Nephron (organoid): ENCODE measurements at regions not wholly inside any gene's neighbourhood (a gene's known extent, or its start where the extent isn't known, plus 50 kb on each side); places are given as distances from the start of the nearest gene placed in this dataset.

Experiments
- H3K27ac Mint-ChIP-seq, 3 experiments: 2 replicates each; pipeline ENCODE4 v1.8.0; 2020; ENCODE audit warnings: mixed read lengths in 3 of 3, mild to moderate bottlenecking in 2 of 3, moderate library complexity in 1 of 3
- H3K27me3 Mint-ChIP-seq: 2 replicates; pipeline ENCODE4 v1.8.0; 2021; ENCODE audit warnings: low read depth, mild to moderate bottlenecking, moderate library complexity, mixed read lengths
- H3K36me3 Mint-ChIP-seq: 2 replicates; pipeline ENCODE4 v1.8.0; 2020; ENCODE audit warnings: low read depth, mixed read lengths
- H3K4me1 Mint-ChIP-seq: 2 replicates; pipeline ENCODE4 v1.8.0; 2020; ENCODE audit warnings: mixed read lengths
- H3K4me3 Mint-ChIP-seq, 3 experiments: 2 replicates each; pipeline ENCODE4 v1.8.0; 2020; ENCODE audit warnings: mild to moderate bottlenecking in 3 of 3, mixed read lengths in 3 of 3, moderate library complexity in 2 of 3
- H3K9me3 Mint-ChIP-seq: 2 replicates; pipeline ENCODE4 v1.8.0; 2020; ENCODE audit warnings: mixed read lengths
- CTCF ChIP-seq, 3 experiments: fragments of 200-600 bp; sonication (generic); IDR thresholded peaks; one replicate each; pipeline ENCODE4 v1.5.0; 2021; ENCODE audit warnings: antibody characterized with exemption in 3 of 3; ENCODE audit not compliant: unreplicated experiment in 3 of 3

- peaks cover 29% of the 10 kb centered on the region for H3K4me1 Mint-ChIP-seq
- no peak overlapping the region for H3K4me3 Mint-ChIP-seq
- H3K27me3 Mint-ChIP-seq = peaks cover 17% of the 10 kb centered on the region
- TF ChIP-seq CTCF (IDR thresholded peaks at IDR 0.05; ENCODE audit: unreplicated experiment in 3 of 3) = no peak
- H3K27ac Mint-ChIP-seq = peak overlapping the region; percentile 56 to 91 (median 62)
- peaks cover 9% of the 10 kb centered on the region for H3K9me3 Mint-ChIP-seq
- peaks cover 4% of the 10 kb centered on the region for H3K36me3 Mint-ChIP-seq
Measured at GRCh38 chr10:35890676-35891495, 248.8 kb upstream of the FZD8 start.

- H3K36me3 Mint-ChIP-seq = peaks cover 4% of the 10 kb centered on the region
- peaks cover 27% of the 10 kb centered on the region for H3K4me1 Mint-ChIP-seq
- no peak for TF ChIP-seq CTCF (IDR thresholded peaks at IDR 0.05; ENCODE audit: unreplicated experiment in 3 of 3)
- H3K27me3 Mint-ChIP-seq = peaks cover 18% of the 10 kb centered on the region
- H3K27ac Mint-ChIP-seq = peak overlapping the region; percentile 56 to 91 (median 62)
- peak overlapping the region in 1 of 3 experiments; percentile 9 for H3K4me3 Mint-ChIP-seq
- peaks cover 9% of the 10 kb centered on the region for H3K9me3 Mint-ChIP-seq
Measured at GRCh38 chr10:35889971-35890675, 248.0 kb upstream of the FZD8 start.

- Mint-ChIP-seq H3K27me3 (peaks cover 27% of the 10 kb centered on the region), H3K27ac (peak overlapping the region; percentile 56 to 91 (median 62)), H3K9me3 (peaks cover 6% of the 10 kb centered on the region), H3K4me1 (peaks cover 27% of the 10 kb centered on the region), H3K4me3 (no peak overlapping the region), H3K36me3 (no peaks in the 10 kb centered on the region)
- no peak for TF ChIP-seq CTCF (IDR thresholded peaks at IDR 0.05; ENCODE audit: unreplicated experiment in 3 of 3)
Measured at GRCh38 chr10:35889226-35889625, 247.1 kb upstream of the FZD8 start.

GRCh38 chr10:35888400-35888799 is 246.3 kb upstream of the FZD8 start:
- Mint-ChIP-seq H3K27ac (peak overlapping the region in 1 of 3 experiments; percentile 9), H3K27me3 (peaks cover 32% of the 10 kb centered on the region), H3K36me3 (no peaks in the 10 kb centered on the region), H3K4me1 (peaks cover 27% of the 10 kb centered on the region), H3K4me3 (no peak overlapping the region), H3K9me3 (no peaks in the 10 kb centered on the region)
- TF ChIP-seq CTCF (IDR thresholded peaks at IDR 0.05; ENCODE audit: unreplicated experiment in 3 of 3) = no peak

- H3K4me3 Mint-ChIP-seq = no peak overlapping the region
- H3K9me3 Mint-ChIP-seq = no peaks in the 10 kb centered on the region
- H3K4me1 Mint-ChIP-seq = peaks cover 24% of the 10 kb centered on the region
- H3K27ac Mint-ChIP-seq = peak overlapping the region in 1 of 3 experiments; percentile 42
- no peaks in the 10 kb centered on the region for H3K36me3 Mint-ChIP-seq
- TF ChIP-seq CTCF (IDR thresholded peaks at IDR 0.05; ENCODE audit: unreplicated experiment in 3 of 3) = no peak
- H3K27me3 Mint-ChIP-seq = peaks cover 37% of the 10 kb centered on the region
Measured at GRCh38 chr10:35887685-35888084, 245.6 kb upstream of the FZD8 start.
